HG03571 (cell line): ENCODE measurements at regions not wholly inside any gene's neighbourhood (a gene's known extent, or its start where the extent isn't known, plus 50 kb on each side); places are given as distances from the start of the nearest gene placed in this dataset.

Experiments used
- ATAC-seq: cut with Tn5 transposase; IDR thresholded peaks from one replicate; pipeline ENCODE4 v1.9.1; 2021; ENCODE audit not compliant: unreplicated experiment

DNA sequence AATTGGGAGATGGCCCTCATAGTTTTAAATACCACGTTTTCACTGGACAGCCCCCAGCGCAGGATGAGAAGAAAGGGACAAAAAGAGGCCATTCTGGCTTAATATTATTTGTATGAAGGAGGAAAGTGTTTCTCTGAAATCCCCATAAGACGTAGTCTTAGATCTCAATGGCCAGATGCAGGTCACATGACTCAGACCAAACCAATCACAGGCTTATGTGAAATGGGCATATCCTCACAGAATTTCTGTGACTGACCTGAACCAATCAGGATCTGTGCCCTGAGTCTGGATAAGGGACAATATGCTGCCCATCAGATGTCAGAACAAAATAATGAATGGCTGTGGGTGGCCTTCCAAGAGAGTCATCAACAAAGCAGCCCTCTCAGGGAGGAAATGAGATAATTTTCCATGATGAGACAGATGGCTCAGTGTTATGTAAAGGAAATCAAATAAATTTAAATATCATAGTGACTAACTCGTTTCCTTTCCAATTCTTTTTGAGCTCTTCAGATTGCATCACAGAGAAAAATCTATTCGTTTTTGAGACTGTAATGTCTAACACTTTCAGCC lies 1009.5 kb upstream of the TMEM132C start:
- ATAC-seq: no peak

DNA sequence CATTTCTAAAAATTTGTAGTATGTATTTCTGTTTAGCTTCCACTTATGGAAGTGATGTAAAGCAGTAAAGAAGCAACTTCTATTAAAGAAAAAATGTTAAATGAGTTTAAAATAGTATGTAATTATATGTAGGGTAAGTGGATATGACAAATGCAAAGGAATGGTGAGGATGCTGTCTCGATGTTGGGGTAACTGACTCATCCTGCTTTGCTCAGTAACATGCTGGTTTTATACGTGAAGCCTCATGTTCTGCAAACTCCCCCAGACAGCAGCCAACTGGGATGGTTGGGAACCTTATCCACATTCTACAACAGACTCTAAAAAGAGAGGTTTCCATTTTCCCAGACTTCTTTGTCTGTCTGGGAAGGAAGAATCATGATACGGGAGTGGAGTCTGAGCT lies 1006.4 kb upstream of the TMEM132C start:
- ATAC-seq: no peak

DNA sequence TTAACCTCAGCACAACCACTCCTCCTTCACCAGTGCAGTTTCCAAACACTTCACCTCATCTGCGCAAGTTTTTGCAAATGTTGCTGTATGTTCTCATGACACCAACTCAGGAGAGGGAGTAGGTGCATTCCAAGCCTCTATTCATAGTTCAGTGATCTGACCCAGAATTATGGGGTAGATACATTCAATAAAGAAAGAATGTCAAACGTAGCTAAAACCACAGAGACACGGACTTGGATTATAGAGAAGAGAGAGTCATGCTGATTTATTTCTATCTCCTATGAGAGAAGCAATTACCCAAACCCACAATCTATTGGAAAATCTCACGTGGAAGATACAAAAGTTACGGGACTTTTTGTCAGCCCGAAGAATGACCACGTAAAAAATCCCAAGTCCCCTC lies 1006.0 kb upstream of the TMEM132C start:
- no peak for ATAC-seq

DNA sequence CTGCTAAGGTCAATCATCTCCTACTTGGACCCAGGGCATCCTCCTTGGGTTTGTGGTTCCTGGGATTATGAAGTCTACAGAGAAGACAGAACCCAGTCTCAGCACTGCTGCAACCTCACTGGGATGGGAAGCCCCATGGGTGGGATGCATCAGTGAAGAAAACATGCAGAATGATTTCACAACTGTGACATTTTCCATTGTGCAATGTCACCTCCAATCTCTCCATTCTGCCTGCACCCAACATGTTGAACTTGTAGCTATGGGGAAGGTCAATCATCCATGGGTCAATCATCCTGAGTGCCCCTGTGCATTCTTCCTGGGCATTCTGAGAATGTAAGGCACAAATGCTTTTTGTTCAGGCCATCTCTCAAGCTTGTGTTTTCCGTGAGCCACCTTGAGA lies 1004.4 kb upstream of the TMEM132C start:
- ATAC-seq: no peak

DNA sequence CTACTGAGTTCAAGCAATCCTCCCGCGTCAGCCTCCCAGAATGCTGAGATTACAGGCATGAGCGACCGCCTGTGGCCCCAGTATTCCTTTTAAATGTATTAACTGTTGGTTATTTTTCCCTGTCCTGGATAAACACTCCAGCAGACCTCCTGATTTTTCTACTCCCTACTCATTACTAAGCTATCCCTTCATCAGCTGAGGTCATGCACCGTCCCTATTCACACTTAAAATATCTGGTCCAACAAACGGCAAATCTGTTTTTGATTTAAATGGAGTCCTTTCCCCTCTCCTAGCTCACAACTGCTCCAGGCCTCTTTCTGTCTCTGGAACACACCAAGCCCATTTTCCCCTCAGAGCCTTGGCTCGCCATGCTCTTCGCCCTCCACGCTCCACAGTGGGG lies 1003.3 kb upstream of the TMEM132C start:
- no peak for ATAC-seq

DNA sequence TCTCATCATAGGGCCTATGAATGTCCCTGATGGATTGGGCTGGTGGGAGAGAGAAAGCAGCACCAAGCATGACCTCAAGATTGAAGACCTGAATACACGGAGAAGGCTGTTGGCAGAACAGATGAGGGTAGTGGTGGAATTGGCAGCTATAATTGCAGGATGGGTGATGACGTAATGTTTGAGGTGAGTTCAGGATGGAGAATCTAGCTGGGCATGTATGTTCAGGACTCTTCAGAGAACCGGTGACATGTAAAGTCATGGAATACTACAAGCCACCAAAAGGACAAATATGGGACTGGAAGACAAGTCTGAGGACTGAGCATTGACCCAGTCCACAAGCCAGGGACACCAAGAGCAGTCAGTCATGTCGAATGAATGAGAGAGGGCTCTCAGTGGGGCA lies 999.8 kb upstream of the TMEM132C start:
- ATAC-seq: no peak

DNA sequence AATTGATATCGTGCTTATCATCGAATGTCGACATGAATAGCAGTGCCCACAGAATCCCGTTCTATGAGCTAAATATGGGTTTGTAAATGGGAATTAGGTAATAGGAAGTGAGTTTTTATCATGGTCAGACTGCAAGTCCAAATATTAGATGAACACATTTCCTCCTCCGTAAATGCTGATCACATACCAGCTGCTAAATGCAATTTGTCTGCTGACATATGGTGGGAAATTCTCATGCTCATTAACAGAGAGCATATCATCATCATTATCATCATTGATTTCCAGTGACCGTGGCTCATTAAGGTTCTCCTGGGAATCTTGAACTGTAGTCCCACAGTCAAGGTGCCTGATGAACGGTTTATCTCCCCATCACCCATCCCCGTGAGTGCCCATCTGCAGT lies 998.8 kb upstream of the TMEM132C start:
- ATAC-seq: no peak

DNA sequence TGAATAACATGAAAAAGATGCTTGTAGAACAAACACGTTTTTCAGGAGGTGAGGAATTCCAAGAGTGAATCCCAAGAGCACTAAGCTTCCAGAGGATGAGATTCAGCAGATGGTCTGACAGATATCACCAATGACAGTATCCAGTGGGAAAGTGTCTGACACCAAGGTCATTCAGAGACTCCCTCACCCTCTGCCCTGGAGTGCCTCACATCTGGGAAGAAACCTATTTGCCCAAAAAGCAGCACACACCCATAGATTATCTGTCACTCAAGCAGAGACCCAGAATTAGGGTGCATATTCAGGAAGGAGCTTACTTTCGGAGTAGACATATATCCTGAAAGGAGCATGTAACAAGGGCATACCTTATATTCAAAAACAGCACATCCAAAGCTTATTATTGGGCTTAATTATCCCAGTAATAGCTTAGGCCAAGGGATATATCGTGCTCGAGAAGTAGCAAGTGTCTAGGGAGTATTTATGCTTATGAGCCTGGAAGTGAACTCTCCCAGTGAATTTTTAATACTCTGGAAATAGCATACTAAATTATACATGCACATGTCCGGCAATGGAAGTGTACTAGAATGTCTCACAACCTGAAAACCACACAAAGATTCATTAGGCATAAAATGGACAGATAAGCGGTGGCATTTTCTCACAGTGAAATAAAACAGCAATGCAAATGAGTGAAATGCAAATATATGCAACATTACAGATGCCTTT lies 998.1 kb upstream of the TMEM132C start:
- ATAC-seq: no peak

DNA sequence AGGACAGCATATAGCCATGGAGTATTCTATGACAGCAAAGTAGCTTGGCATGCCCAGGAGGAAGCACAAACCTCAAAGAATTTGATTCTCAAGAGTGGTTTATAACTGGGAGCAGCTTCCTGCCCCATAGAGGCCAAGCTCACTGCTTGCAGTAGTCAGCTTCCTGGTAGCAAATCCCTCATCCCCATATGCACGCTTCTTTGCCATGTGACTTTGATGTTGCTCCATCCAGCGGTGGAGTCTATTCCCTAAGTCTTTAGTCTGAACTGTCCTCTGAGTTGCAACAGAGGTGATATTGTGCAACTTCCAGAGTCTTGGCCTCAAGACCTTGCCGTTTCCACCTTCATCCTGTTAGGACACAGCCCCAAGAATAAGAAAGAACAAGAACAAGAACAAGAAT lies 996.8 kb upstream of the TMEM132C start:
- no peak for ATAC-seq

DNA sequence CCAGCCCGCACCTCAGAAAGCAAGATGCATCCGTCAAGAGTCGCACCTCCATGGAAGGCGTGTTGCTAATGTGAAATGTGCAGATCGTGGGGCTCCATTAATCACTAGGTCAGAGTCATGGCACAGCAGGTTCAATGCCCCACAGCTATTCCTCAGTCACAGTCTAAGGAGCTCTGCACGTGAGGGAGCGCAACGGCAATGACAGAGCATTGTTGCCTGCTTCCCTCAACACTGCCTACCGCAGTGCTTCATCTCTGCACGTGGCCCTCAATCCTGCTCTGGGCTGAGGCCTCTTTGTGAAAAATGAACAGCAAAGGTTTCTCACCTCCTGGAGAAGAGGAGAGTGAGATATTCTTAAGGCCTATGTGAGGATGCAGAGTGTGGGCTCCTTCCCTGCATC lies 995.2 kb upstream of the TMEM132C start:
- ATAC-seq: no peak

DNA sequence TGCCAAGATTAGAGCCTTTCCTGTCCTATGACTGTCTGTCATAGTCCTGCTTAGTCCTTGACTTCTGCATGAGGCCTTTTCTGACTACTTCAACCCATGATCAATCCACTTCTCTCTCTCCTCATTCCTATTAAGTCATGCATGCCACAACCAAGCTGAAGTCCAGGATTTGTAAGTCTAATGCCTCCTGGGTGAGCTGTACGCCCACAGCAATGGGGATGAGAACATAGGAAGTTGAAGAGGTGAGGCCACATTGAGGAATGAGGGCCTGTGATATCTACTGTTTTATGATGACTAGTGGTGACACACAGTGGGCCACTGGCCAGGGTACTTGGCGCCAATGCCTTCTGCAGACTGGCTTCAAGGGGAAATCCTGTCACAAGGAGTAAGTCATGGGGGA lies 994.1 kb upstream of the TMEM132C start:
- no peak for ATAC-seq

DNA sequence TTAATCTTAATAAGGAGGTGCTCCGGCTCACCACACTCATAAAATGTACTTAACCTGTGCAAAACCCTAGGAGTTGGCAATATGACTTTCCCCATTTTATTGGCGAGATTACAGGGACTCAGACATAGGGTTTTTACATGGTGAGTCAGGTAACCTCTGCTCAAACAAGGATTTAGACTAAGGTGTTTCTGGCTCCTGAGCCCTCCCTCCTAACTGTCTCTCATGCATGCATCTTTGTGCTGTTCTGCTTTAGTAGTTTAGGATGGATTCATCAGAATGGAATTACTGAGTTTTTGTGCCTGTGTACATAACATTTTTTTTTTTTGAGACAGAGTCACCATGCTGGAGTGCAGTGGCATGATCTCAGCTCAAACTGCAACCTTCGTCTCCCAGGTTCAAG lies 993.3 kb upstream of the TMEM132C start:
- no peak for ATAC-seq

DNA sequence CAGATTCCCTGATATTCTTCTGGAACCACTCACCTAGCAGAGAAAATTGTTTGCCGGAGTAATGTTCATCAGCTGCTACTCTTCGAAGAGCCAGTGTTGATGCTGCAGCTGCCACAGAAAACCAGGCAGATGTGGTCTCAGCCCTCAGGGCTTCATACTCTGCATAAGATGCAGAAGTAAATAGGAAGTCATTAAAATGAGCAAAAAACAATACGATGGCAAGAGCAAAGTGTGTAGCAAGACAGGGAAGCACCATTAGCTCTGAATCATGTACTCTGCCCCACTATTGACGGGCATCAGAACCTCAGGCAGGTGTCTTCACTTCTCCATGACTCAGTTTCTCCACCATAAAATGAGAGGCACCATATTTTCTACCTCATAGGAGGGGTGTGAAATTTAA lies 991.6 kb upstream of the TMEM132C start:
- no peak for ATAC-seq

DNA sequence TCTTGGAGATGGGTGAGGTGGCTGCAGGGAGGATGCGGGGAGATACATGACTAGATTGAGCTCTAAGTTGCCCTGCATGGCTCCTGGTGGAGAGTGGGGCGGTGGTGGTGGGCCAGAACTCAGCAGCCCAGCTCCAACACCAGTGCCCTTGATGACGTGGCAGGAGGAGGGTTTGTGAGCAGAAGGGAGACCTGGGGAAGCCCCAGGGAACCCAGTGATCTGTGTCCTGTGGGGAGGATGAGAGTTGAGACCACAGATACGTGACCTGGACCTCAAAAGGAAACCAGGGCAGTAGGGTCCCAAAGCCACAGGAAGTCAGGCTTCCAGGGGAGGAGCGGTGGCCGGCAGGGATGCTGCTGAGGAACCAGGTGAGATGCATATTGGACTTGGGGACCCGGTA lies 989.1 kb upstream of the TMEM132C start:
- no peak for ATAC-seq

DNA sequence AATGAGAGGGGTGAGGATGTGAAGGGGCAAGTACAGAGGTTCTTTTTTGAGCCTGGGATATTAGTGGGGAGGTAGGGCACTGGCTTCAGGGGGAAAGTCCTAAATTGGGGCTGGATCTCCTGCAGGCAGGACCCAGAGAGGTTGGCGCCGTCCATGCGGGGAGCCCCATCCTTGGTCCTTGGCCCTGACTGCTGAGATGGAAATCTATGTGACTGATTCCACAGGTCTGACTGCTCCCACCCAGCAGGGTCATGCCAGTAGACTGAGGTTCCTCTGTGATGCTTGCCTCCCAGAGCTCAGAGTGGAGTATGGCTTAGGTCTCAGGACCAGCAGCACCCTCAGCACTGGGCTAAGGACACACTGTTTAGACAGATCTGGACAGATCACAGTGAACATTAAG lies 988.6 kb upstream of the TMEM132C start:
- ATAC-seq: no peak

DNA sequence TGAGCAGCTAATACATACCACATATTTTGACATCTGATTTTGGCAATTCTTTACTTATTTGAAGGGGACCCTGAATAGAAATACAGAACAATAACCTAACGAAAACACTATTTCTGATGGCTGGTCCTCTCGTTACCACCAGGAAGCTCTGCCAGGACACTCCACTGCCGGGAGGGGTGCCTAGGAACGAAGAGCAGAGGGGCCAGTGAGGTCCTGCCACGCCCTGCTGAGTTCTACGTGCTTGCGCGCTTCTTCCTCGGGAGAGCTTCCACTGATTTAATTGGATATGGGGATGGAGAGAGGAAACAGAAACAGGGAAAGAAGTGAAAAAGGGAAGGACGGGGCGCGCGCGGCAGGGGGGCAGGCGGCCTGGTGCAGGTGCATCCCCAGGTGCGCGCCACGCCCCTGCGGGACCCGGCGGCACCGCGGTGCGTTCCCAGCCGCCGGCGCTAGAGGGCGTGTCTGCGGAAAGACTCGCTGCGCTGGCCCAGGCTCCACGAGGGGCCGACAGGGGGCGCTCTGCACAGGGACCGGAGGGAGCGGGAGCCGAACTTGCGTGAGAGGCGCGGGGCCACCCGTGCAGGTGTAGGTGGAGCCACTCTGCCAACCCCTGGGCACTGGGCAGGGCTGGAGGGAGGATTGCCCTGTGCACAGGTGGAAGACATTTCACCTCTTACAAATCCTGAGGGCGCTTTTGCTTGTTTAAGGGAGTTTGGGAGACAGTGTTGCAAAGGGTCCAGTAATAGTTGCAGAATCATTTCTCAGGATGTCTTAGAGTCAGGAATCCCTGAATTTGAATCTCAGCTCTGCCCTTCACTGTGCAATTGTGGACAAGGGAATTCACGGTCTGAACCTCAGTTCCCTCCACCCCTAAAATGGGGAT lies 986.3 kb upstream of the TMEM132C start:
- no peak for ATAC-seq

DNA sequence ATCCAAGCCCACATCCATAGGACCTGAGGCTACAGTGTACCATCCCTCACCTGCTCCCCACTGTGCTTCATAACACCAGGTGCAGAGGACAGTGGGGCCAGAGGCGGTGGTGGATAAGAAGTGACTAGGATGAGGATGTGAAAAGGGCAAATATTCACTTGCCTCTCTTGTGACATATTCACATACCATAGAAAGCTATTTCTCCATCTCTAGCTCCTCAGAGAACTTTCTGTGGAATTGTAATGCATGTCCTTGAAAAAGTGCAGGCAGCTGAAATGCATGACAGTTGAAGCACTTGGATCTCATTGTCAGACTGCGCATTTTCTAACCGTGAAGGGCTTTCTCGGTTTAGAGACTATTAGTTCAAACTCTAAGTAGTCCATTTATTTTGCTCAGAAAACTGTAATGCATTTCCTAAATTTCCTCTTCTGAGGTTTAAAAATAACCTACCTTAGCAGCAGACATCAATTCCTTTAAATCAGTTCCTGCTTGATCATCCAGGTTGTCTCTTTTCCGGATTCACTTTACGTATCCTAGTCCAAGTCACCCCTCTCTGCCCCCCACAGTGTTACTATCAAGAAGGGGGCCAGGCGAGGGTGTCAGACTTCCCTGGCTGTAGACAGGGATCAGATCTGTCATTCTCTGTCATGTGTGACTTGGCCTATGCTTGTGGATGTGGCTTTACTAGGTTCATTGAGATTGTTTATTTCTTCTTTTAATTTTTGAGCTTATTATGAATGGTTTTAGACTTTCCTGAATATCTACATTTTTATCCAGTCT lies 984.0 kb upstream of the TMEM132C start:
- ATAC-seq: no peak

DNA sequence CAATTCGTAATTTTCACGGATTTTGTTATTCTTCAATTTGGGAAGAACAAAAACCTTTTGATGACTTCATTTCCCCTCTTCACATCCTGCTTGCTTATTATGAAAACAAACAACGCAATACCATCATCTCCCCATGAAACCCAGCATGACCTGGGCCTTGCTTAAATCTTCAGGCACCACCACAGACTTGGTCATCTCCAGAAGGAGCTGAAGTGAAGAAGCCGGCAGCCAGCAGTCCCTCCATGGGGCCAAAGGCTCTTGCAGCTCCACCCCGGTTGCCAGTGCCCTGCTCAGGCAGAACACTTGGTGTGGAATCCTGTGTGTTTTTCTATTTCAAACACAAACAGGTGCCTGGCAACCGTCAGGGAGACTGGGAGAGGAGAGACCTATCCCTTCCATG lies 982.9 kb upstream of the TMEM132C start:
- no peak for ATAC-seq

DNA sequence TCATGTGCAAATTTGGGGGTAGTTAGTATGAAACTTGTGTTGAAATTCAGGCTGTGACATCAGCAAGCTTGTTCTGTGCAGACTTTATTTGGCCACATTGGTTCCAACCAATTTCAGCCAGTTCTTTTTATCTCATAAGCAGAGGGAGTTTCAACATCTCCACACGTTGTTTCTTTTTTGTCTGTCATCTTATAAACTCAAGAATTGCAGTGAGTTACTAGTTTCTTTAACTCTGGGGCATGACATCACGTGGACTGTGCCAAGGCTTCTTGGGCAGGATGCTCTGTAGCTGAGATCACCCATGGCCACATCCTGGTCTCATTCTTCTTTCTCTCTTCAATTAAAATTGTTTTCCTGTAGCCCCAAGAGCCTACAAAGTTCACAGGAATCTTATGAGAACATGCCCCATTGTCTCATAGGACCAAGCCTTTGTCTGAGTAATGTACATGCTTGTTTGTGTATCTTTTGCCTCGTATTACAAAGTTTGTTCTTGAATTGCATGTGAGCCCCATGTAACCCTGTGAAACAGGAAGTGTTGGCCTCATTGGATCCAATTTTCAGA lies 982.0 kb upstream of the TMEM132C start:
- ATAC-seq: no peak

DNA sequence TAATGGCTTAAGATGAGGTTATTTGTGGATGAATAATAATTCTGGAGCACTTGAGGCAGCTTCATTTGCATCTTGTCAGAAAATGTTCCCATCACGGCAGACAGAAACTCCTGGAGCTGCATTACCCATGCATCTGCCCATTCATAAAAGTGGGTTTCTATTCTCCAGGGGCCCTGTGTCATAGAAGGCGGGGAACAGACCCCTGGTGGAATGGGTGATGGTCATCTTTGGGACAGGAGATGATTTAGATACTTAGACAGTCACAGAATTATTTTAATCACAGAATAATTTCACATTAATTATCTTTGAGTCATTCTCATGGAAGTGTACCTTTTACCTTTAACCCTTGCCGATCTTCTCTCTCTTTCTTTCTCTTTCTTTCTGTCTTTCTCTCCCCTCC lies 980.7 kb upstream of the TMEM132C start:
- no peak for ATAC-seq

DNA sequence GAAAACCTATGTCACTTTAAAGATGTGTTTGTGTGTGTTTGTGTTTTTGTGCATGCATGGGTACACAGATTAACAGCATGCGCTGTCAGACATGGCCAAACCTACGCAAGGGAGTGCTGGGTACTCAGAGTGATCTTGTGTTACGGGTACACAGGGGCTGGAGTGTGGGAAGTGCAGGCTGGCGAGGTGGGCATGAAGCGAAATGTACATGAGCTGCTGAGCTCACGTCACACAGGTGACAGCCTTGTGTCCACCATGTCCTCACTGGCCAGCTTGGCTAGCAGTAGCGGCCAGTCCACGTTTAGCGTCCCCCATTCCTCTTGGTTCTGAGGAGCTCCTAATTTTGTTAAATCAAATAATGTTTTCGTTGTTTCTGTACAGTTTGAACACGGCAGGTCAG lies 979.7 kb upstream of the TMEM132C start:
- no peak for ATAC-seq
